ES-I3 (cell line): ENCODE measurements at regions not wholly inside any gene's neighbourhood (a gene's known extent, or its start where the extent isn't known, plus 50 kb on each side); places are given as distances from the start of the nearest gene placed in this dataset.
"Not testable (repeated sequence)": the region's sequence is repeated elsewhere in the genome, so short reads cannot be mapped to it uniquely, and the experiment has no call there.

ENCODE experiments used
- H3K36me3 ChIP-seq: 2 replicates; pipeline ENCODE4 v1.6.1; 2013; ENCODE audit warnings: mild to moderate bottlenecking, low read length, control low read depth, moderate library complexity; ENCODE audit not compliant: insufficient read depth
- H3K4me1 ChIP-seq: 2 replicates; pipeline ENCODE4 v1.6.1; 2013; ENCODE audit warnings: mild to moderate bottlenecking, control low read depth, low read length; ENCODE audit not compliant: insufficient read depth
- H3K9ac ChIP-seq: 2 replicates; pipeline ENCODE4 v1.6.1; 2013; ENCODE audit warnings: low read depth, mild to moderate bottlenecking, low read length, moderate library complexity
- H3K9me3 ChIP-seq: 2 replicates; pipeline ENCODE4 v1.6.1; 2013; ENCODE audit warnings: mild to moderate bottlenecking, low read length, moderate library complexity; ENCODE audit not compliant: control insufficient read depth, insufficient read depth

DNA sequence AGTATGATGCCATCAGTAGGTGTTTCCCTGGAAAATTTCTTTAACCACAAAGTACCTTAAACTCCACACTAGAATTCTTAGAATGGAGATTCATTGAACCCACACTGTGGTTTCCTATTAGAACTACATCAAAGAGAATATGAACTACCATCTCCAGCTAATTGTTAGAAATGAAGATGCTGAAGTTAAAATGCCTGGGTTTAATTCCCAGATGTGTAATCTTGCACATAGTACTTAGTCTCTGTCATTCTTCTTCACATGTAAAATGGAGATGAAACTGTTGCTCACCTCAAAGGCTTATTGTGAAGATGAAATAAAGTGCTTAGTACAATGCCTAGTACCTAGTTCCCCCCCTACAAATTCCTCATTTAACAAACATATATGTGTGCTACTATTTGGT, 303.3 kb upstream of the CCNG1 start:
- H3K4me1 ChIP-seq, result no peaks in the 10 kb centered on the region

GRCh38 chr5:163135849-163136248, 301.5 kb upstream of the CCNG1 start:
- no peak overlapping the region for H3K9ac ChIP-seq

More for the DNA sequence above, 303.3 kb upstream of the CCNG1 start:
- Histone ChIP-seq H3K36me3 (no peaks in the 10 kb centered on the region), H3K9me3 (no peaks in the 10 kb centered on the region), H3K9ac (no peak overlapping the region)

DNA sequence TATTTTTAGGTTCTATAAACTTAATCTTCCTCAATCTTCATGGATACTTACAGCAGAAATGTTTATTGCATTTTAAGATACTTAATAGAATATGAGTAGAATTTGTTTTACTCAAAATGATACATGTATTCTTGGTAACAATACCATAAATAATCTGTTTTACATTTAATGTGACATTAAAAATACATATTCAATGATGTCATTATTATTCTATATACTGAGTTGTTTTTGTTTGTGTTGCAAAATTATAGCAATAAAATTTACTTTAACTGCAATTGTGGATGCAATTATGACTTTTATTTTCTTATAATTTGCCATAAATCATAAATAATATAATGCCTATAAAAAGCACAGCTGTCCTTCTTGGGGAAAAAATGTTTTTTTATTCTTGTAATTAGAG, 275.9 kb upstream of the CCNG1 start:
- H3K36me3 ChIP-seq, result no peaks in the 10 kb centered on the region
- no peaks in the 10 kb centered on the region for H3K9me3 ChIP-seq
- no peak overlapping the region for H3K9ac ChIP-seq
- H3K4me1 ChIP-seq, result no peaks in the 10 kb centered on the region

More at GRCh38 chr5:163135849-163136248, 301.5 kb upstream of the CCNG1 start:
- H3K36me3 ChIP-seq, result no peaks in the 10 kb centered on the region
- H3K9me3 ChIP-seq, result no peaks in the 10 kb centered on the region
- H3K4me1 ChIP-seq, result no peaks in the 10 kb centered on the region

DNA sequence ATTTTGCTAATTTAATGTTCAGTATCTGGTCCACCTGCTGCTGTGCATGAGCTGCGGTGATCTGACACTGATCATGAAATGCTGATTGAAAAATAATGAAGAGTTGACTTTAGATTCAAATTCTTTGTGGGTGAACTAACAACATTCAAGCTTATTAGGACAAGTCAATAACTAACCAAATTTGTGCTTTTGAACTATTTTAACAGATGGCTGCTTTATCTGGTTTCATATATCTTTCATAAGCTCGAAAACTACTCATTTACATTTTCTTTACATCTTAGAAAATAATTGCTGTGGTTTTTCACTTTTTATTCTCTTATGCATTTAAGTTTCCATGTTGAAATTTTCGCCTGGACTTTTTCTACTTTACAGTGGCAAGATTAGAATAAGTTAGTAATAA, 274.8 kb upstream of the CCNG1 start:
- H3K9ac ChIP-seq, result no peak overlapping the region
- H3K4me1 ChIP-seq, result no peaks in the 10 kb centered on the region
- H3K9me3 ChIP-seq, result no peaks in the 10 kb centered on the region
- no peaks in the 10 kb centered on the region for H3K36me3 ChIP-seq

GRCh38 chr5:163163858-163164257, 273.5 kb upstream of the CCNG1 start:
- Histone ChIP-seq H3K4me1 (no peaks in the 10 kb centered on the region), H3K9ac (no peak overlapping the region), H3K36me3 (no peaks in the 10 kb centered on the region), H3K9me3 (no peaks in the 10 kb centered on the region)

DNA sequence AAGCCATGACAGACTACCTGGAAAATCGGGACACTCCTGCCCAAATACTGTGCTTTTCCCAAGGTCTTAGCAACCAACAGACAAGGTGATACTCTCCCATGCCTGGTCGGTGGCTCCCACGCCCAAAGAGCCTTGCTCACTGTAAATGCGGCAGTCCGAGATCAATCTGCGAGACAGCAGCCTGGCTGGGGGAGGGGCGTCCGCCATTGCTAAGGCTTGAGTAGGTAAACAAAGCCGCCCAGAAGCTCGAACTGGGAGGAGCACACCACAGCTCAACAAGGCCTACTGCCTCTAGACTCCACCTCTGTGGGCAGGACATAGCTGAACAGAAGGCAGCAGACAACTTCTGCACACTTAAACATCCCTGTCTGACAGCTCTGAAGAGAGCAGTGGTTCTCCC, 272.1 kb upstream of the CCNG1 start:
- H3K9me3 ChIP-seq, result no peaks in the 10 kb centered on the region
- H3K9ac ChIP-seq, result no peak overlapping the region
- no peaks in the 10 kb centered on the region for H3K36me3 ChIP-seq
- H3K4me1 ChIP-seq, result no peaks in the 10 kb centered on the region

- not testable (repeated sequence) for H3K4me1 ChIP-seq, H3K36me3 ChIP-seq, H3K9ac ChIP-seq, H3K9me3 ChIP-seq
Observed at GRCh38 chr5:163170161-163170560, 267.2 kb upstream of the CCNG1 start.

DNA sequence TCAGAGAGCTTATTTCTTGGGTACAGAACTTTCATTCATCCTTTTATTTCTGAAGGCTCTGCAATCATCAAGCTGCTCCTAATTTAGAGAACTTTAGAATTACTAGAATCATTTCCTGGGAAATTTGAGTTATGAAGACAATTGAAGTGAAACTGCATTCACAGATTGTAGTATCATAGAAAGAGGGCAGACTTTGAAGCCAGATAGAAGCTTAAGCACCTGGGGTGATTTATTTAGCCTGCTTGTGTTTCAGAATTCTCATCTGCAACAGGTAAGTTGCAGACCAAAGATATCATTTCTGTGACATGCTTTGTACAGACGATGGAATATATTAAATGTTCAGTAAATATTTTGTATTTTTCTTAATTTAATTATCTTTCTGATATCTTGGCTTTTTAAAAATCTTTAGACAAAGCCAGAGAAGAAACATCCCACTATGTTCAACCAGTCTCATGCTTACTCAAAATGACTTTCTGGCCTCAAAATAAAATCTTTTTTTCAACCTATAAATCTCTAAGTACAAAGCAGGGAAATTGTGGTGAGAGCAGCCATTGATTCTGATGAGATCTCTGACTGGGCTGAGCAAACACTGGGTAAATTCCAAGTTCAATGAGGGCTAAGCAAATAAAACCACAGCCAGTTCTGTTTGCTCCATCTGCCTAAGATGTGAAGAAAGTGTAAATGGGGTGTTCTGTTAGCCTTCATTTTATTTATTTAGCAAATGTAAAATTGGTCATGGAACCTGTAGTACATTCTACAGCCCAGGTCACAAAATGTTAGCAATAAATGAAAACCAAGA, 264.7 kb upstream of the CCNG1 start:
- Histone ChIP-seq H3K36me3 (no peaks in the 10 kb centered on the region), H3K9me3 (no peaks in the 10 kb centered on the region), H3K9ac (no peak overlapping the region), H3K4me1 (peaks cover under 1% of the 10 kb centered on the region; the same call in 1 of the 2 replicates)

GRCh38 chr5:163177971-163178370, 259.4 kb upstream of the CCNG1 start:
- no peaks in the 10 kb centered on the region for H3K9me3 ChIP-seq

DNA sequence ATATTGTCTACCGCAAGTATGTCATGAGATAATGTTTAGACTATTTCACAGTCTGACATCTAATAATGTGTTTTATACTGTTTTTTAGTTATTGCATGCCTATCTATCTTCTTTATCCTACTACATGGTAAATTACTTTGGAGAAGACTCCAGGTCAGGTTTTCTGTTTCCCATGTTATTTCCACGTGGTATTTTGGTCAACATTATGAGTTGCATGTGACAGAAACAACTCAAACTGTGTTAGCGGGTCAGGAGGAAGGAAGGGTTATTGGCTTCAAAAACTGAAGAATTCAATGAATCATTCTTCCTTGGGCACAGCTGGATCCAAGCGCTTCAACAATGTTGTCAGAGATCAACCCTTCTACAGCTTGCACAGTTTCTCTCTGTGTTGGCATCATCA, 252.1 kb upstream of the CCNG1 start:
- Histone ChIP-seq H3K9ac (no peak overlapping the region), H3K4me1 (peaks cover 10% of the 10 kb centered on the region; the same call in 1 of the 2 replicates), H3K9me3 (no peaks in the 10 kb centered on the region; the same call in 1 of the 2 replicates), H3K36me3 (no peaks in the 10 kb centered on the region)

More at GRCh38 chr5:163177971-163178370, 259.4 kb upstream of the CCNG1 start:
- Histone ChIP-seq H3K9ac (no peak overlapping the region), H3K4me1 (peaks cover 10% of the 10 kb centered on the region; the same call in 1 of the 2 replicates), H3K36me3 (no peaks in the 10 kb centered on the region)

- Histone ChIP-seq H3K9ac (no peak overlapping the region), H3K36me3 (no peaks in the 10 kb centered on the region)
Observed at GRCh38 chr5:163189023-163189553, 248.3 kb upstream of the CCNG1 start.

GRCh38 chr5:163190283-163190682, 247.1 kb upstream of the CCNG1 start:
- Histone ChIP-seq H3K9me3 (no peaks in the 10 kb centered on the region; the same call in 1 of the 2 replicates), H3K9ac (no peak overlapping the region), H3K4me1 (peaks cover 16% of the 10 kb centered on the region; the same call in 1 of the 2 replicates), H3K36me3 (no peaks in the 10 kb centered on the region)

More at GRCh38 chr5:163189023-163189553, 248.3 kb upstream of the CCNG1 start:
- Histone ChIP-seq H3K9me3 (no peaks in the 10 kb centered on the region; the same call in 1 of the 2 replicates), H3K4me1 (peaks cover 16% of the 10 kb centered on the region; the same call in 1 of the 2 replicates)

DNA sequence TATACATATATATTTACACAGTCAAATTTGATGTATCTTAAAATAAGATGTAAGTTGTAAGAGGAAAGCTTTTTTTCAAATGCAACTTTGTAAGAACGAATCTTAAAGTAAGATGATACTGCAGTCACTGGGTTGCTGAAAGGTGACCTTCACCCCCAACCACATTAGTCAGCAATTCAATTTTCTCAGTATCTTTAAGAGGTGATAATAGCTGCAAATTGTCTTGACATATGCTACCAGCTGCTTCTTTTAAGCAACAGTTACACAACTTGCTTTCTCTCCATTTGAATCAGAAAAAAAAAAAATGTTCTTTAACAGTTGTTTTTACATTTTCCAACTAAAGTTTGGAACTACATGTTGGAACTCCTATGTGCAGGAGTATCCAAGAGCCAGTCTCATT, 246.6 kb upstream of the CCNG1 start:
- Histone ChIP-seq H3K9ac (no peak overlapping the region), H3K9me3 (no peaks in the 10 kb centered on the region; the same call in 1 of the 2 replicates), H3K36me3 (no peaks in the 10 kb centered on the region), H3K4me1 (peaks cover 16% of the 10 kb centered on the region; the same call in 1 of the 2 replicates)

DNA sequence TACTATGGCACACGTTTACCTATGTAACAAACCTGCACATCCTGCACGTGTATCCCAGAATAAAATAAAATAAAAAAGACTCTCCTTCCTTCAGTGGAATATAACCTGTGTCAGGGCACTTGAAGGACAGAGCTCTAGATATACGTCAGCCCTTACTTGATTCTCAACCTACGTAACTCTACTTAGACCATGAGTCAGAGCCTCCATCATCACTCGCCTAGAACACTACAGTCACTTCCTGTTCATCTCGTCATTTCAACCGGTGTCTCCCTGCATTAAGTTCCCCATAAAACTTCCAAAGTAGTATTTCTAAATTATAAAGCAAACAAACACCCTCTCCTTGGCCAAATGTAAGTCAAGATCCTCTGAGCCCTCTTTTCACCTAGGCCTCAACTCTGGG, 243.5 kb upstream of the CCNG1 start:
- Histone ChIP-seq H3K4me1 (peaks cover 16% of the 10 kb centered on the region; the same call in 1 of the 2 replicates), H3K9me3 (no peaks in the 10 kb centered on the region), H3K36me3 (no peaks in the 10 kb centered on the region), H3K9ac (no peak overlapping the region)

- Histone ChIP-seq H3K9ac (no peak overlapping the region), H3K9me3 (no peaks in the 10 kb centered on the region), H3K36me3 (no peaks in the 10 kb centered on the region), H3K4me1 (no peaks in the 10 kb centered on the region)
Observed at GRCh38 chr5:163205645-163206044, 231.8 kb upstream of the CCNG1 start.
